Mammary epithelial cell (primary cell): ENCODE measurements at regions not wholly inside any gene's neighbourhood (a gene's known extent, or its start where the extent isn't known, plus 50 kb on each side); places are given as distances from the start of the nearest gene placed in this dataset.

ENCODE experiments used
- EZH2 ChIP-seq: IDR thresholded peaks from 2 replicates; pipeline ENCODE4 v1.6.1; 2012; ENCODE audit warnings: low read length, inconsistent platforms, borderline replicate concordance
- TF ChIP-seq, protein P1 (sequence below), 2 donors: IDR thresholded peaks in 1 of 2; conservative IDR thresholded peaks in 1 of 2; 2 replicates each; pipeline ENCODE4 v1.5.1; 2011 to 2012; ENCODE audit warnings: inconsistent platforms in 2 of 2, low read length in 2 of 2, mild to moderate bottlenecking in 2 of 2, control low read depth in 1 of 2, low read depth in 1 of 2; ENCODE audit not compliant: insufficient read depth in 1 of 2; ENCODE audit errors: extremely low read depth in 1 of 2

DNA sequence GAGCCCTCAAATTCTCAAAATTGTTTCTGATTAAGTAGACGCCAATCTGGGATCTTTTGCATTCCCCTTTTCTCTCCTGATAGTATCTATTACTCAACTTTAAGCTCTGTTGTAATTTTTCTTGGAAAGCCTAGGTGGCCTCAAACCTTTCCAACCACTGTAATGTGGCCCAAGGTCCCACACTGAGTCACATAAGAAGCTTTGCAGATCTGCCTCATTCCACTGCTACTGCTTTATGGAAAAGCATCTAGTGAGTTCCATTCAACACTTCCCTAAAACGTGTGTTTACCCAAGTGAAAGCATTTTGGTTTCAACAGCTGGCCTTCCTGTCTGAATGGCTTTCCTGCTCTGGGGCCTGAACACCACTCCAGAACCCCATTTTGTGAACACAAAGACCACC lies 493.6 kb upstream of the SPHKAP start:
- TF ChIP-seq, protein P1, sequence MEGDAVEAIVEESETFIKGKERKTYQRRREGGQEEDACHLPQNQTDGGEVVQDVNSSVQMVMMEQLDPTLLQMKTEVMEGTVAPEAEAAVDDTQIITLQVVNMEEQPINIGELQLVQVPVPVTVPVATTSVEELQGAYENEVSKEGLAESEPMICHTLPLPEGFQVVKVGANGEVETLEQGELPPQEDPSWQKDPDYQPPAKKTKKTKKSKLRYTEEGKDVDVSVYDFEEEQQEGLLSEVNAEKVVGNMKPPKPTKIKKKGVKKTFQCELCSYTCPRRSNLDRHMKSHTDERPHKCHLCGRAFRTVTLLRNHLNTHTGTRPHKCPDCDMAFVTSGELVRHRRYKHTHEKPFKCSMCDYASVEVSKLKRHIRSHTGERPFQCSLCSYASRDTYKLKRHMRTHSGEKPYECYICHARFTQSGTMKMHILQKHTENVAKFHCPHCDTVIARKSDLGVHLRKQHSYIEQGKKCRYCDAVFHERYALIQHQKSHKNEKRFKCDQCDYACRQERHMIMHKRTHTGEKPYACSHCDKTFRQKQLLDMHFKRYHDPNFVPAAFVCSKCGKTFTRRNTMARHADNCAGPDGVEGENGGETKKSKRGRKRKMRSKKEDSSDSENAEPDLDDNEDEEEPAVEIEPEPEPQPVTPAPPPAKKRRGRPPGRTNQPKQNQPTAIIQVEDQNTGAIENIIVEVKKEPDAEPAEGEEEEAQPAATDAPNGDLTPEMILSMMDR (conservative IDR thresholded peaks at IDR 0.05 in 1 of 2, IDR thresholded peaks at IDR 0.05 in 1 of 2; ENCODE audit: extremely low read depth in 1 of 2, insufficient read depth in 1 of 2, low read depth in 1 of 2, low read length in 2 of 2): no peak
- TF ChIP-seq EZH2: no peak
